OCI-LY1 (cell line): ENCODE measurements at regions not wholly inside any gene's neighbourhood (a gene's known extent, or its start where the extent isn't known, plus 50 kb on each side); places are given as distances from the start of the nearest gene placed in this dataset.

ENCODE experiments used
- H2AFZ ChIP-seq: fragments of 200-600 bp; sonication (generic), shearing (Covaris generic); 2 replicates; pipeline ENCODE4 v1.6.0; 2014; ENCODE audit warnings: antibody characterized with exemption, mild to moderate bottlenecking, low read length
- H3F3A ChIP-seq: fragments of 200-600 bp; sonication (generic), shearing (Covaris generic); 2 replicates; pipeline ENCODE4 v1.6.0; 2014; ENCODE audit warnings: mild to moderate bottlenecking, antibody characterized with exemption, low read length, moderate library complexity; ENCODE audit not compliant: insufficient read depth
- H3K27ac ChIP-seq: fragments of 200-600 bp; sonication (generic); 2 replicates; pipeline ENCODE4 v1.5.1; 2014; ENCODE audit warnings: low read length, mixed run types, mild to moderate bottlenecking, low read depth; ENCODE audit not compliant: poor library complexity, severe bottlenecking
- H3K27me3 ChIP-seq: fragments of 200-600 bp; sonication (generic); 2 replicates; pipeline ENCODE4 v1.6.0; 2014; ENCODE audit warnings: antibody characterized with exemption, mild to moderate bottlenecking, low read length, moderate library complexity; ENCODE audit not compliant: insufficient read depth
- H3K36me3 ChIP-seq: fragments of 200-600 bp; sonication (generic); 2 replicates; pipeline ENCODE4 v1.6.1; 2014; ENCODE audit warnings: mild to moderate bottlenecking, antibody characterized with exemption, low read length, moderate library complexity, mixed read lengths; ENCODE audit not compliant: insufficient read depth
- H3K4me1 ChIP-seq: fragments of 200-600 bp; sonication (generic); 2 replicates; pipeline ENCODE4 v1.5.1; 2014; ENCODE audit warnings: mild to moderate bottlenecking, low read length, moderate library complexity; ENCODE audit not compliant: insufficient read depth, severe bottlenecking
- H3K4me2 ChIP-seq: fragments of 200-600 bp; sonication (generic), shearing (Covaris generic); 2 replicates; pipeline ENCODE4 v1.6.1; 2014; ENCODE audit warnings: low read length
- H3K4me3 ChIP-seq: fragments of 200-600 bp; sonication (generic); 2 replicates; pipeline ENCODE4 v1.5.1; 2014; ENCODE audit warnings: low read length, low read depth, mild to moderate bottlenecking, mixed read lengths; ENCODE audit not compliant: poor library complexity, severe bottlenecking
- H3K79me2 ChIP-seq: fragments of 200-600 bp; shearing (Covaris generic); 2 replicates; pipeline ENCODE4 v1.6.1; 2016; ENCODE audit warnings: mixed run types, low read length, mixed read lengths; ENCODE audit not compliant: insufficient read depth
- H3K9ac ChIP-seq: fragments of 200-600 bp; sonication (generic), shearing (Covaris generic); 2 replicates; pipeline ENCODE4 v1.6.1; 2014; ENCODE audit warnings: mild to moderate bottlenecking, low read length, mixed read lengths
- H3K9me2 ChIP-seq: fragments of 200-600 bp; sonication (generic), shearing (Covaris generic); 2 replicates; pipeline ENCODE4 v1.6.1; 2014; ENCODE audit warnings: low read depth, mild to moderate bottlenecking, low read length, mixed read lengths
- H3K9me3 ChIP-seq: fragments of 200-600 bp; shearing (Covaris generic); 2 replicates; pipeline ENCODE4 v1.6.1; 2014; ENCODE audit warnings: low read length, mixed read lengths
- H4K20me1 ChIP-seq: fragments of 200-600 bp; sonication (generic), shearing (Covaris generic); 2 replicates; pipeline ENCODE4 v1.6.0; 2016; ENCODE audit warnings: mild to moderate bottlenecking, low read length; ENCODE audit not compliant: insufficient read depth
- CTCF ChIP-seq: fragments of 200-600 bp; sonication (generic), shearing (Covaris generic); IDR thresholded peaks from 2 replicates; pipeline ENCODE4 v1.5.1; 2017; ENCODE audit warnings: mild to moderate bottlenecking, antibody characterized with exemption, low read length, moderate library complexity, mixed read lengths
- EZH2 ChIP-seq: fragments of 200-600 bp; sonication (generic), shearing (Covaris generic); IDR thresholded peaks from 2 replicates; pipeline ENCODE4 v1.8.0; 2017; ENCODE audit warnings: borderline replicate concordance, mixed run types, mild to moderate bottlenecking, antibody characterized with exemption, low read length, moderate library complexity, mixed read lengths

DNA sequence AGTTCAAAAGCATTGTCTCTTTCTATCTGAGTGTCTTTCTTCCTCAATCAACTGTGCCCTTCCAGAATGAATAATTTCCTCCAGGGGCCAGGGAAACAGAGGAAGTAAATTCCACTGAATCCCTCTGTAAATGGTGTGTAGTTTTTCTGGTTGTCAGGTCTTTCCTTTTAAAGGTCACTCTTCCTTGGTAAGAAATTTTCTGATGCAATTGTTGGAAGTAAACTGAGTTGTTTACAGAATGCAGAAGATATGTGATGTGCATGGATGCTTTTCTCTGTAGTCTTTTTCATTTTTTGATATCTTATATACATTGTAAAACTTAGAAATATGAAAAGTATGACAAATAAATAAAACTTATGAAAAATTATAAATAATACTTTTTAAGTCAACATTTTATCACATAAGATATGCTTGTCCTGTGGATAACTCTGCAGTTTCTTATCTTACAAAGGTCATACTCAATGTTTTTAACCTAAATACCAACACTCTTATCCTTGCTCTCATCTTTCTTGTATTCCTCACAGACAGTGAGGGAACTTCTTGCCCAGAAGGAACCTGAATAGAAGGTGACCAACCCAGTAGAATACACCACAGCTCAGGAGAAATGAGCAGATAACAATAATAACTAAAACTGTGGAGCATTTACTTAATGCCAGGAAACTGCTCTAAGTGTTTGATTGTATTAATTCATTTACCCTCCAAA, 234.5 kb downstream of the METTL4 start:
- TF ChIP-seq EZH2 (no peak), CTCF (no peak)
- Histone ChIP-seq H3K27me3 (no peaks in the 10 kb centered on the region), H3K9me2 (no peaks in the 10 kb centered on the region), H3K36me3 (no peaks in the 10 kb centered on the region), H3K4me2 (no peak overlapping the region), H3K9ac (no peak overlapping the region), H2AFZ (no peak overlapping the region), H3K9me3 (no peaks in the 10 kb centered on the region), H3F3A (no peaks in the 10 kb centered on the region), H3K4me1 (no peaks in the 10 kb centered on the region), H4K20me1 (no peaks in the 10 kb centered on the region), H3K79me2 (no peaks in the 10 kb centered on the region), H3K27ac (no peak overlapping the region), H3K4me3 (no peak overlapping the region)

DNA sequence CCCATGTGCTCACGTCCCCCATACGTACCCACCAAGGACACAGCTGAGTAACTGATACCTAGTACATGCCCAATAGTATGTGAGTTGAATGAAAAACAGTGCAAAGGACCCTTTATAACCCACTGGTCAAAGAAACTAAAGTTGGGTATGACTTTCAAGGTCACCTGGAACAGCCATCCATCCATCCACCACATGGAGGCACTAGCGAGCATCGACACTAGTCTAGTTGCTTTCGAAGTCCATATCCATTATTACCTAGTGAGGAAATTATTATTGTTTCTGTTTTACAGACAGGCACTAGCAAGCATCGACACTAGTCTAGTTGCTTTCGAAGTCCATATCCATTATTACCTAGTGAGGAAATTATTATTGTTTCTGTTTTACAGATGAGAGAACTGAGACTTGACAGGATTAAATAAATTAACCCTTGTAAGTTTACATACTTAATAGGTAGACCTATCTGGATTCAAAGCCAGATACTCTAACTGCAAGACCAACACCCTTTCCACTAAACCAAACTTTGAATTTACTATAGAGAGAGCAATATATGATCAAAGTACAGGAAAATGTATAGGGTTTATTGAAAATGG, 233.7 kb downstream of the METTL4 start:
- Histone ChIP-seq H3K9me2 (no peaks in the 10 kb centered on the region), H3K4me2 (no peak overlapping the region), H3K4me3 (no peak overlapping the region), H3K9me3 (no peaks in the 10 kb centered on the region), H3K27me3 (no peaks in the 10 kb centered on the region), H3K79me2 (no peaks in the 10 kb centered on the region), H3F3A (no peaks in the 10 kb centered on the region), H3K27ac (no peak overlapping the region), H3K4me1 (no peaks in the 10 kb centered on the region), H4K20me1 (no peaks in the 10 kb centered on the region), H3K36me3 (no peaks in the 10 kb centered on the region), H2AFZ (no peak overlapping the region), H3K9ac (no peak overlapping the region)
- TF ChIP-seq CTCF (peak; percentile 52), EZH2 (no peak)

DNA sequence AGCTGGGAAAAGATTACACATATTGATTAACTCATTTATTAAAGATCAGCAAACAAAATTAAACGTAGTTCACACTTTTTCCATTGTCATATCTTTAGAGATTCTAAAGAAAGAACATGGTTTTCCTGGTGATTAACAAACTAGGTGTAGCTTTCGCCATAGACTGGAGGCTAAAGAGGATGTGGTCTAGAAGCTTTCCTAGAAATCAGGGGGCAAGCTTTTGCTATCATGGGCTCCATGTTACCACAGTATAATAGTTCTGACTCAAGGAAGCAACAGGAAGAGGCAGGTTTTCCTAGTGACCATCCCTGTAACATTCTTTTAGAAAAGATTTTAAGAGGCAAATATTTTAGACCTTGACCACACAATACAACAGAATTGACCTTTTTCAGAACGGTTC, 232.7 kb downstream of the METTL4 start:
- no peaks in the 10 kb centered on the region for H3K27me3 ChIP-seq
- no peak overlapping the region for H2AFZ ChIP-seq
- no peaks in the 10 kb centered on the region for H3K9me3 ChIP-seq
- H3K27ac ChIP-seq = no peak overlapping the region
- H3K4me3 ChIP-seq = no peak overlapping the region
- H3K4me1 ChIP-seq = no peaks in the 10 kb centered on the region
- H4K20me1 ChIP-seq = no peaks in the 10 kb centered on the region
- H3K9ac ChIP-seq = no peak overlapping the region
- H3K9me2 ChIP-seq = no peaks in the 10 kb centered on the region
- H3K4me2 ChIP-seq = no peak overlapping the region
- H3K79me2 ChIP-seq = no peaks in the 10 kb centered on the region
- H3K36me3 ChIP-seq = no peaks in the 10 kb centered on the region
- TF ChIP-seq CTCF (no peak), EZH2 (no peak)
- H3F3A ChIP-seq = no peaks in the 10 kb centered on the region
